GM10266 (cell line): ENCODE measurements at regions not wholly inside any gene's neighbourhood (a gene's known extent, or its start where the extent isn't known, plus 50 kb on each side); places are given as distances from the start of the nearest gene placed in this dataset.

Source experiments
- DNase-seq: peaks from one replicate; pipeline ENCODE4 v3.0.0; 2012; ENCODE audit errors: extremely low spot score
- CTCF ChIP-seq: IDR thresholded peaks from 2 replicates; pipeline ENCODE4 v1.5.1; 2012; ENCODE audit warnings: mild to moderate bottlenecking, low read depth; ENCODE audit not compliant: control insufficient read depth, insufficient read depth; ENCODE audit errors: missing control alignments

- no peak for DNase-seq
Observed at GRCh38 chr3:88936831-88937230, 170.6 kb upstream of the EPHA3 start.

GRCh38 chr3:88940296-88940695, 167.1 kb upstream of the EPHA3 start:
- no peak for TF ChIP-seq CTCF

More at GRCh38 chr3:88936831-88937230, 170.6 kb upstream of the EPHA3 start:
- no peak for TF ChIP-seq CTCF

GRCh38 chr3:88947013-88947412, 160.4 kb upstream of the EPHA3 start:
- TF ChIP-seq CTCF, result no peak
- DNase-seq, result no peak

More at GRCh38 chr3:88940296-88940695, 167.1 kb upstream of the EPHA3 start:
- DNase-seq, result no peak

- TF ChIP-seq CTCF, result no peak
- no peak for DNase-seq
Observed at GRCh38 chr3:88954853-88955252, 152.6 kb upstream of the EPHA3 start.

- TF ChIP-seq CTCF, result no peak
- no peak for DNase-seq
Observed at GRCh38 chr3:88955274-88955673, 152.1 kb upstream of the EPHA3 start.

- TF ChIP-seq CTCF, result no peak
- DNase-seq, result no peak
Observed at GRCh38 chr3:88957711-88958439, 149.5 kb upstream of the EPHA3 start.

- TF ChIP-seq CTCF, result no peak
- no peak for DNase-seq
Observed at GRCh38 chr3:88960019-88960418, 147.4 kb upstream of the EPHA3 start.
